HG03469 (cell line): ENCODE measurements at regions not wholly inside any gene's neighbourhood (a gene's known extent, or its start where the extent isn't known, plus 50 kb on each side); places are given as distances from the start of the nearest gene placed in this dataset.

Experiments
- ATAC-seq: cut with Tn5 transposase; IDR thresholded peaks from one replicate; pipeline ENCODE4 v1.9.1; 2021; ENCODE audit warnings: mild to moderate bottlenecking, moderate library complexity, moderate number of reproducible peaks; ENCODE audit not compliant: unreplicated experiment

- ATAC-seq, result no peak
These were observed 539.2 kb upstream of the PCDH9 start for GRCh38 chr13:67769063-67769986.

GRCh38 chr13:67763984-67764383, 533.8 kb upstream of the PCDH9 start:
- ATAC-seq, result no peak

- no peak for ATAC-seq
These were observed 533.2 kb upstream of the PCDH9 start for GRCh38 chr13:67763384-67763783.

GRCh38 chr13:67758975-67759374, 528.8 kb upstream of the PCDH9 start:
- no peak for ATAC-seq

- ATAC-seq, result no peak
These were observed 523.9 kb upstream of the PCDH9 start for GRCh38 chr13:67754012-67754411.

- ATAC-seq, result no peak
These were observed 522.6 kb upstream of the PCDH9 start for GRCh38 chr13:67752759-67753158.

GRCh38 chr13:67742478-67742877, 512.3 kb upstream of the PCDH9 start:
- ATAC-seq, result no peak

- no peak for ATAC-seq
These were observed 510.9 kb upstream of the PCDH9 start for GRCh38 chr13:67740871-67741535.

- no peak for ATAC-seq
These were observed 506.7 kb upstream of the PCDH9 start for GRCh38 chr13:67736646-67737420.

- ATAC-seq, result no peak
These were observed 505.5 kb upstream of the PCDH9 start for GRCh38 chr13:67735651-67736050.

GRCh38 chr13:67726979-67727378, 496.8 kb upstream of the PCDH9 start:
- no peak for ATAC-seq

GRCh38 chr13:67725999-67726398, 495.9 kb upstream of the PCDH9 start:
- no peak for ATAC-seq

- ATAC-seq, result no peak
These were observed 483.4 kb upstream of the PCDH9 start for GRCh38 chr13:67713571-67713970.

- ATAC-seq, result no peak
These were observed 466.6 kb upstream of the PCDH9 start for GRCh38 chr13:67696775-67697174.

- ATAC-seq, result no peak
These were observed 434.4 kb upstream of the PCDH9 start for GRCh38 chr13:67664502-67664901.

GRCh38 chr13:67662997-67663396, 432.9 kb upstream of the PCDH9 start:
- ATAC-seq, result no peak

- no peak for ATAC-seq
These were observed 422.8 kb upstream of the PCDH9 start for GRCh38 chr13:67652887-67653286.

- no peak for ATAC-seq
These were observed 421.9 kb upstream of the PCDH9 start for GRCh38 chr13:67651908-67652465.

- no peak for ATAC-seq
These were observed 420.3 kb upstream of the PCDH9 start for GRCh38 chr13:67650471-67650870.

- ATAC-seq, result no peak
These were observed 415.8 kb upstream of the PCDH9 start for GRCh38 chr13:67645874-67646467.
